ENCODE measurements at regions not wholly inside any gene's neighbourhood (a gene's known extent, or its start where the extent isn't known, plus 50 kb on each side); places are given as distances from the start of the nearest gene placed in this dataset.
A peak's percentile ranks its signal among the peaks of the same experiment; 100 is the strongest.

DNA sequence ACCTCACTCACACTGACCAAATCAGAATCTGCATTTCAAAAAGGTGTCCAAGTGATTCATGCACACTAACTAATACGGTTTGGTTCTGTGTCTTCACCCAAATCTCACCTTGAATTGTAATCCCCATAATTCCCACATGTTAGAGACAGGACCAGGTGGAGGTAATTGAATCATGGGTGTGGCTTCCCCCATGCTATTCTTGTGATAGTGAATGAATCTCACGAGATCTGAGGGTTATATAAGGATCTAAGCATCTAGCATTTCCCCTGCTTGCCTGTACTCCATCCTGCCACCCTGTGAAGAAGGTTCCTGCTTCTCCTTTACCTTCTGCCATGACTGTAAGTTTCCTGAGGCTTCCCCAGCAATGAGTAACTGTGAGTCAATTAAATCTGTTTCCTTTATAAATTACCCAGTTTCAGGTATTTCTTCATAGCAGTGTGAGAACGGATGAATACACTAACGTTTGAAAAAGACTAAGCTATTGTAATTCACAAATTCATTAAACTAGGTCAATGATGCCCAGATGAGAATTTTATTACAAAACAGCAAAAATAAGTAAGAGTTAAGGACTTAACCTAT lies 759.1 kb downstream of the GALC start:
- Histone ChIP-seq H3K36me3 (ENCODE audit: insufficient read depth, low read length) (no peaks in the 10 kb centered on the region), H3K4me3 (ENCODE audit: insufficient read depth, low read depth, low read length) (no peak overlapping the region), H3K79me2 (ENCODE audit: insufficient read depth, low read length) (no peaks in the 10 kb centered on the region), H3K4me2 (ENCODE audit: low read length) (no peak overlapping the region), H3K4me1 (ENCODE audit: insufficient read depth, low read length) (no peaks in the 10 kb centered on the region), H4K20me1 (ENCODE audit: insufficient read depth, low read length) (no peaks in the 10 kb centered on the region), H2AFZ (ENCODE audit: low read depth, low read length) (no peak overlapping the region), H3K27me3 (ENCODE audit: insufficient read depth, low read length) (no peaks in the 10 kb centered on the region), H3K27ac (ENCODE audit: low read depth, low read length) (no peak overlapping the region), H3K9me3 (ENCODE audit: insufficient read depth, low read depth, low read length) (peaks cover 3% of the 10 kb centered on the region), H3K9ac (ENCODE audit: low read length) (no peak overlapping the region)
- TF ChIP-seq EZH2 (IDR thresholded peaks at IDR 0.05; ENCODE audit: insufficient read depth, low read length), result no peak
- TF ChIP-seq, protein P1, sequence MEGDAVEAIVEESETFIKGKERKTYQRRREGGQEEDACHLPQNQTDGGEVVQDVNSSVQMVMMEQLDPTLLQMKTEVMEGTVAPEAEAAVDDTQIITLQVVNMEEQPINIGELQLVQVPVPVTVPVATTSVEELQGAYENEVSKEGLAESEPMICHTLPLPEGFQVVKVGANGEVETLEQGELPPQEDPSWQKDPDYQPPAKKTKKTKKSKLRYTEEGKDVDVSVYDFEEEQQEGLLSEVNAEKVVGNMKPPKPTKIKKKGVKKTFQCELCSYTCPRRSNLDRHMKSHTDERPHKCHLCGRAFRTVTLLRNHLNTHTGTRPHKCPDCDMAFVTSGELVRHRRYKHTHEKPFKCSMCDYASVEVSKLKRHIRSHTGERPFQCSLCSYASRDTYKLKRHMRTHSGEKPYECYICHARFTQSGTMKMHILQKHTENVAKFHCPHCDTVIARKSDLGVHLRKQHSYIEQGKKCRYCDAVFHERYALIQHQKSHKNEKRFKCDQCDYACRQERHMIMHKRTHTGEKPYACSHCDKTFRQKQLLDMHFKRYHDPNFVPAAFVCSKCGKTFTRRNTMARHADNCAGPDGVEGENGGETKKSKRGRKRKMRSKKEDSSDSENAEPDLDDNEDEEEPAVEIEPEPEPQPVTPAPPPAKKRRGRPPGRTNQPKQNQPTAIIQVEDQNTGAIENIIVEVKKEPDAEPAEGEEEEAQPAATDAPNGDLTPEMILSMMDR (IDR thresholded peaks at IDR 0.05; ENCODE audit: insufficient read depth, low read depth, low read length), result no peak
- no peaks in the 10 kb centered on the region for H3K27me3 Mint-ChIP-seq (ENCODE audit: low read depth, unreplicated experiment)
- DNase-seq (ENCODE audit: low read depth) (no peak), FAIRE-seq (no peak)
- no peaks in the 10 kb centered on the region for H3K36me3 Mint-ChIP-seq (ENCODE audit: low read depth, unreplicated experiment)
- no peaks in the 10 kb centered on the region for H3K9me3 Mint-ChIP-seq (ENCODE audit: unreplicated experiment)
- H3K27ac Mint-ChIP-seq (ENCODE audit: unreplicated experiment), result no peak overlapping the region
- H3K4me1 Mint-ChIP-seq (ENCODE audit: low read depth, unreplicated experiment), result peaks cover 5% of the 10 kb centered on the region
- H3K4me3 Mint-ChIP-seq (ENCODE audit: unreplicated experiment), result no peak overlapping the region

DNA sequence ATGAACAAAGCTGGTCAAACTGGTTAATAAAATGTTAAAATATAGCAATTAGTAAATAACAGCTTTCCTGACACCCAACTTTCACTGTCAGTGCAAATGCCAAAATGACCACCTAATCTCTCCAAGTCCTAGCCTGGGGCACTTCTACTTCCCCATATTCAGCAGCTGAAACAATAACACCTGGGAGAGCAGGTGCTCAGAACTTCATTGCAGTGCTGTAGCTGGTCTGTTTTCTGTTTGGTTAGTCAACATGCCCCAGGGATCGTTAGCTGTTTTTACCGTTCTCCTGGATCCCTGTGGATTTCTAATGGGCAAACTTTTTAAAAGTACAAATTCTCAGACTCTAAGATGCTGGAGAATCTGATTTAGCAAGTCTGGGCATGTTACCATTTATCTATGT lies 759.7 kb downstream of the GALC start:
- Mint-ChIP-seq H3K4me1 (ENCODE audit: low read depth, unreplicated experiment) (peaks cover 5% of the 10 kb centered on the region), H3K4me3 (ENCODE audit: unreplicated experiment) (no peak overlapping the region), H3K27ac (ENCODE audit: unreplicated experiment) (no peak overlapping the region), H3K9me3 (ENCODE audit: unreplicated experiment) (no peaks in the 10 kb centered on the region), H3K27me3 (ENCODE audit: low read depth, unreplicated experiment) (no peaks in the 10 kb centered on the region), H3K36me3 (ENCODE audit: low read depth, unreplicated experiment) (no peaks in the 10 kb centered on the region)
- H3K4me2 ChIP-seq (ENCODE audit: low read length), result no peak overlapping the region
- H3K9ac ChIP-seq (ENCODE audit: low read length), result no peak overlapping the region
- TF ChIP-seq, protein P1 (IDR thresholded peaks at IDR 0.05; ENCODE audit: insufficient read depth, low read depth, low read length), result no peak
- TF ChIP-seq EZH2 (IDR thresholded peaks at IDR 0.05; ENCODE audit: insufficient read depth, low read length), result no peak
- H2AFZ ChIP-seq (ENCODE audit: low read depth, low read length), result no peak overlapping the region
- DNase-seq (ENCODE audit: low read depth), result no peak
- H3K4me1 ChIP-seq (ENCODE audit: insufficient read depth, low read length), result no peaks in the 10 kb centered on the region
- H3K79me2 ChIP-seq (ENCODE audit: insufficient read depth, low read length), result no peaks in the 10 kb centered on the region
- H3K27ac ChIP-seq (ENCODE audit: low read depth, low read length), result no peak overlapping the region
- no peaks in the 10 kb centered on the region for H4K20me1 ChIP-seq (ENCODE audit: insufficient read depth, low read length)
- no peaks in the 10 kb centered on the region for H3K36me3 ChIP-seq (ENCODE audit: insufficient read depth, low read length)
- peaks cover 3% of the 10 kb centered on the region for H3K9me3 ChIP-seq (ENCODE audit: insufficient read depth, low read depth, low read length)
- H3K4me3 ChIP-seq (ENCODE audit: insufficient read depth, low read depth, low read length), result no peak overlapping the region
- no peak for FAIRE-seq
- no peaks in the 10 kb centered on the region for H3K27me3 ChIP-seq (ENCODE audit: insufficient read depth, low read length)

DNA sequence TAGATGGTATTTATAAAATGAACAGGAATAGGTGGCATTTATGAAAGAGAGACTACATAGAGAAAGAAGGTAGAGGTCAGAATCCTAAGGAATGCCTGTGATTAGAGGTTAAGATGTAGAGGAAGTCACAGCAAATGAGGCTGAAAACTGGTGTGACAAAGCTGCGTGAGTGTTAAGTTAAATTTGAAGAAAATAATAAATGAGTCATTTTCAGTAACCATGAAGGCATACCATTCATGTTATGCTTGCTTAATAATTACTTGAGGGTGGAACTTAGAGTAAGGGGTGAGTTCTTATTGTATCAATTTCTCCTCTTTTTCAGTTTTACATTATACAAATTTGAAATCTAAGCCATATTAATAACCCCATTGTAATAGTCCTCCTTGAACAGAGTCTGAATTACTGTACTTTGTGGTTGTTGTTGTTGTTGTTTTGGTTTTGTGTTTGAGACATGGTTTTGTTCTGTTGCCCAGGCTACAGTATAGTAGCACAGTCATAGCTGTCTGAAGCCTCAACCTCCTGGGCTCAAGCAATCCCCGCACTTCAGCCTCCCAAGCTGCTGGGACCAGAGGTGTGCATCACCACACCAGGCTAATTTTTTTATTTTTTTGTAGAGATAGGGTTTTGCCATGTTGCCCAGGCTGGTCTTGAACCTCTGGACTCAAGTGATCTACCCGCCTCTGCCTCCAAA lies 761.5 kb downstream of the GALC start:
- H3K4me3 ChIP-seq (ENCODE audit: insufficient read depth, low read depth, low read length), result no peak overlapping the region
- no peaks in the 10 kb centered on the region for H3K79me2 ChIP-seq (ENCODE audit: insufficient read depth, low read length)
- no peaks in the 10 kb centered on the region for H3K27me3 Mint-ChIP-seq (ENCODE audit: low read depth, unreplicated experiment)
- peaks cover 5% of the 10 kb centered on the region for H3K4me1 Mint-ChIP-seq (ENCODE audit: low read depth, unreplicated experiment)
- peak overlapping the region; percentile 27 for H3K27ac ChIP-seq (ENCODE audit: low read depth, low read length)
- DNase-seq (ENCODE audit: low read depth) (peak; percentile 50), FAIRE-seq (no peak)
- no peak overlapping the region for H2AFZ ChIP-seq (ENCODE audit: low read depth, low read length)
- no peaks in the 10 kb centered on the region for H3K9me3 Mint-ChIP-seq (ENCODE audit: unreplicated experiment)
- H3K4me2 ChIP-seq (ENCODE audit: low read length), result no peak overlapping the region
- no peaks in the 10 kb centered on the region for H4K20me1 ChIP-seq (ENCODE audit: insufficient read depth, low read length)
- no peaks in the 10 kb centered on the region for H3K4me1 ChIP-seq (ENCODE audit: insufficient read depth, low read length)
- no peaks in the 10 kb centered on the region for H3K36me3 Mint-ChIP-seq (ENCODE audit: low read depth, unreplicated experiment)
- H3K9me3 ChIP-seq (ENCODE audit: insufficient read depth, low read depth, low read length), result peaks cover 3% of the 10 kb centered on the region
- H3K36me3 ChIP-seq (ENCODE audit: insufficient read depth, low read length), result no peaks in the 10 kb centered on the region
- H3K27ac Mint-ChIP-seq (ENCODE audit: unreplicated experiment), result no peak overlapping the region
- H3K9ac ChIP-seq (ENCODE audit: low read length), result no peak overlapping the region
- no peak overlapping the region for H3K4me3 Mint-ChIP-seq (ENCODE audit: unreplicated experiment)
- H3K27me3 ChIP-seq (ENCODE audit: insufficient read depth, low read length), result no peaks in the 10 kb centered on the region
- TF ChIP-seq, protein P1 (IDR thresholded peaks at IDR 0.05; ENCODE audit: insufficient read depth, low read depth, low read length), result no peak
- no peak for TF ChIP-seq EZH2 (IDR thresholded peaks at IDR 0.05; ENCODE audit: insufficient read depth, low read length)
